HepG2 (cell line): ENCODE measurements at regions not wholly inside any gene's neighbourhood (a gene's known extent, or its start where the extent isn't known, plus 50 kb on each side); places are given as distances from the start of the nearest gene placed in this dataset.

Experiments used
- ATAC-seq: fragments of 200-7000 bp; cut with Tn5 transposase; 3 replicates; pipeline ENCODE4 v1.9.1; 2020; ENCODE audit warnings: mild to moderate bottlenecking, moderate library complexity
- BruUV-seq: library from RNA; stranded (reverse); fragments of 400-500 nt; replicated peaks from 2 replicates; lab custom pipeline; 2021; lab: Mats Ljungman, UMichigan
- CTCF ChIA-PET: fragments of 300-600 bp; formaldehyde crosslinking; extraction: SDS; loops from one replicate; lab custom pipeline; 2021; ENCODE audit warnings: low total read pairs, inconsistent platforms, low intra/inter-chr PET ratio; lab: Yijun Ruan, JAX
- POLR2A ChIA-PET: fragments of 350-600 bp; sonication (Branson Sonifier 250); formaldehyde crosslinking; loops from one replicate; lab custom pipeline; 2020; ENCODE audit warnings: antibody characterized with exemption, inconsistent platforms; lab: Yijun Ruan, JAX
- DNase-seq: peaks from one replicate; pipeline ENCODE4 v3.0.0-alpha.2; 2015; ENCODE audit warnings: low spot score
- FAIRE-seq: peaks from 3 replicates; lab custom pipeline; 2011; peaks lifted over from hg19 to GRCh38; lab: Jason Lieb, UNC
- H2AFZ ChIP-seq: one replicate; pipeline ENCODE4 v1.6.1; 2011; ENCODE audit warnings: low read length, inconsistent platforms
- H3K27ac ChIP-seq: fragments of 300-600 bp; 3 replicates; pipeline ENCODE4 v1.8.0; 2011; ENCODE audit warnings: mixed run types, mild to moderate bottlenecking, mixed read lengths, low read length, inconsistent platforms; ENCODE audit not compliant: insufficient read depth; ENCODE audit errors: extremely low read length
- H3K27me3 ChIP-seq, 2 experiments: fragments of 200-600 bp in 1 of 2; 2 replicates in 1 of 2; 3 replicates in 1 of 2; pipeline versions ENCODE4 v1.6.0 to v1.8.0; 2011; ENCODE audit warnings: low read length in 2 of 2, mild to moderate bottlenecking in 2 of 2, moderate library complexity in 2 of 2, inconsistent platforms in 1 of 2; ENCODE audit not compliant: insufficient read depth in 2 of 2, control insufficient read depth in 1 of 2
- H3K36me3 ChIP-seq, 2 experiments: fragments of 200-600 bp in 1 of 2; replicated peaks in 1 of 2; 2 replicates in 1 of 2; 3 replicates in 1 of 2; pipeline versions ENCODE4 v1.5.1 to v1.8.0; 2011; ENCODE audit warnings: low read length in 2 of 2, inconsistent platforms in 1 of 2; ENCODE audit not compliant: insufficient read depth in 2 of 2, control insufficient read depth in 1 of 2
- H3K4me1 ChIP-seq: 2 replicates; pipeline ENCODE4 v1.5.1; 2012; ENCODE audit warnings: low read length, inconsistent platforms; ENCODE audit not compliant: insufficient read depth
- H3K4me2 ChIP-seq: 2 replicates; pipeline ENCODE4 v1.6.0; 2011; ENCODE audit warnings: low read depth, low read length, inconsistent platforms
- H3K4me3 ChIP-seq, 3 experiments: fragments of 200-600 bp in 1 of 3; sonication (generic), shearing (Covaris generic) in 1 of 3; replicated peaks in 1 of 3; 2 replicates each; pipeline ENCODE4 v1.5.1; 2011 to 2016; ENCODE audit warnings: low read length in 3 of 3, inconsistent platforms in 2 of 3, low read depth in 2 of 3, mild to moderate bottlenecking in 2 of 3, control low read depth in 1 of 3, mixed read lengths in 1 of 3; ENCODE audit not compliant: insufficient read depth in 1 of 3
- H3K79me2 ChIP-seq: one replicate; pipeline ENCODE4 v1.6.1; 2011; ENCODE audit warnings: low read length, inconsistent platforms; ENCODE audit not compliant: insufficient read depth
- H3K9ac ChIP-seq: 2 replicates; pipeline ENCODE4 v1.6.0; 2011; ENCODE audit warnings: mild to moderate bottlenecking, low read depth, low read length, inconsistent platforms; ENCODE audit not compliant: insufficient read depth
- H3K9me3 ChIP-seq: 2 replicates; pipeline ENCODE4 v1.5.1; 2012; ENCODE audit warnings: mild to moderate bottlenecking, low read length
- H4K20me1 ChIP-seq: 2 replicates; pipeline ENCODE4 v1.6.0; 2011; ENCODE audit warnings: inconsistent platforms, mild to moderate bottlenecking, low read length, moderate library complexity; ENCODE audit not compliant: insufficient read depth
- ZBTB26 ChIP-seq: IDR thresholded peaks from 2 replicates; pipeline ENCODE4 v1.6.1; 2016; ENCODE audit warnings: missing compliant biosample characterization, missing genetic modification reagents, borderline replicate concordance
- ZFP41 ChIP-seq: sonication (generic); formaldehyde crosslinking; IDR thresholded peaks from 2 replicates; pipeline ENCODE4 v1.4.0; 2020; ENCODE audit warnings: mild to moderate bottlenecking, missing genetic modification reagents, borderline replicate concordance
- ZNF552 ChIP-seq: sonication (generic); formaldehyde crosslinking; IDR thresholded peaks from 2 replicates; pipeline ENCODE4 v1.9.0; 2022; ENCODE audit warnings: missing genetic modification reagents, mild to moderate bottlenecking, borderline replicate concordance
- ZSCAN9 ChIP-seq: IDR thresholded peaks from 2 replicates; pipeline ENCODE4 v1.6.1; 2016; ENCODE audit warnings: borderline replicate concordance
- WGBS: methylation state at CpG from one replicate; pipeline ENCODE4 v1.1.6; 2017; ENCODE audit warnings: low lambda C conversion rate; 5-methylcytosine and 5-hydroxymethylcytosine counted together
- in situ Hi-C: cut with HindIII; loops from 2 replicates; pipeline ENCODE4 v1.10.0; 2017; ENCODE audit warnings: low pct_unique_long_range_greater_than_20kb; ENCODE audit not compliant: extremely low pct_ligation_motif_present
- intact Hi-C: fragments of 100-400 bp; cut with micrococcal nuclease; formaldehyde crosslinking; loops from one replicate; pipeline ENCODE4 v1.10.0; 2022; ENCODE audit not compliant: unreplicated experiment
- TF ChIP-seq, protein P1 (sequence below): sonication (generic); formaldehyde crosslinking; IDR thresholded peaks from 2 replicates; pipeline ENCODE4 v1.9.0; 2022; ENCODE audit warnings: missing genetic modification reagents, mild to moderate bottlenecking, borderline replicate concordance

- intact Hi-C loops (no loop called here), in situ Hi-C loops (no loop called here)
- no peak for DNase-seq
- Histone ChIP-seq H3K4me2 (no peak overlapping the region), H3K9me3 (peaks cover 89% of the 10 kb centered on the region), H3K27me3 (no peaks in the 10 kb centered on the region), H3K4me1 (no peaks in the 10 kb centered on the region), H3K27ac (no peak overlapping the region), H3K79me2 (no peaks in the 10 kb centered on the region), H3K36me3 (no peaks in the 10 kb centered on the region), H4K20me1 (no peaks in the 10 kb centered on the region), H2AFZ (no peak overlapping the region), H3K4me3 (no peak overlapping the region), H3K9ac (no peak overlapping the region)
- WGBS, result 1% methylated on average over 2 of the region's 2 CpGs
- POLR2A ChIA-PET, result no interaction called here
- FAIRE-seq, result no peak
- CTCF ChIA-PET, result no interaction called here
- no peak for ATAC-seq
- TF ChIP-seq ZNF552 (CRISPR knock-in tag) (no peak), ZSCAN9 (CRISPR knock-in tag) (no peak), ZBTB26 (CRISPR knock-in tag) (no peak)
- TF ChIP-seq, protein P1, sequence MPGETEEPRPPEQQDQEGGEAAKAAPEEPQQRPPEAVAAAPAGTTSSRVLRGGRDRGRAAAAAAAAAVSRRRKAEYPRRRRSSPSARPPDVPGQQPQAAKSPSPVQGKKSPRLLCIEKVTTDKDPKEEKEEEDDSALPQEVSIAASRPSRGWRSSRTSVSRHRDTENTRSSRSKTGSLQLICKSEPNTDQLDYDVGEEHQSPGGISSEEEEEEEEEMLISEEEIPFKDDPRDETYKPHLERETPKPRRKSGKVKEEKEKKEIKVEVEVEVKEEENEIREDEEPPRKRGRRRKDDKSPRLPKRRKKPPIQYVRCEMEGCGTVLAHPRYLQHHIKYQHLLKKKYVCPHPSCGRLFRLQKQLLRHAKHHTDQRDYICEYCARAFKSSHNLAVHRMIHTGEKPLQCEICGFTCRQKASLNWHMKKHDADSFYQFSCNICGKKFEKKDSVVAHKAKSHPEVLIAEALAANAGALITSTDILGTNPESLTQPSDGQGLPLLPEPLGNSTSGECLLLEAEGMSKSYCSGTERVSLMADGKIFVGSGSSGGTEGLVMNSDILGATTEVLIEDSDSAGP (CRISPR knock-in tag), result no peak
- BruUV-seq, result no TSS peak
These were observed 470.1 kb upstream of the NOVA1 start for GRCh38 chr14:27067961-27068360.

DNA sequence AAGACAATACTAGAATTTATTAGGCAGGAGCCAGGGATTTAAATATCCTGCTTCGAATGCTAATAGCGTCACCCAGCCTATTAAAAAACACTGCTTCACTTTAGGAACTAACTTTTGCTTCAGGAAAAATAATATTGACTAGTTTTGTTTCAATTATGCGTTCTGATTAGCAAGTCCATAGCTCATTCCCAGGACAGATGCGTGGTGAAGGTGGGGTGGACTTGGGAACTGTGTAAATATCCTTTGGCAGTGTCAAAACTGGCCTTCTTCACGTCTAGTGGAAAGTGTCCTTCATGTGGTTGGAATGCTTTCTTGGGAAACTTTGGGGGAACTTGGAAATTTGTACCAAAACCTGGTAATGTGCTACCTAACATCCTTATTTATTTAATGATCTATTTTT lies 474.8 kb upstream of the NOVA1 start:
- intact Hi-C loops (no loop called here), in situ Hi-C loops (no loop called here)
- ChIA-PET POLR2A (no interaction called here), CTCF (no interaction called here)
- H3K27ac ChIP-seq, result no peak overlapping the region
- H3K36me3 ChIP-seq, result no peaks in the 10 kb centered on the region
- H3K9me3 ChIP-seq, result peaks cover 91% of the 10 kb centered on the region
- H3K4me2 ChIP-seq, result no peak overlapping the region
- H3K79me2 ChIP-seq, result no peaks in the 10 kb centered on the region
- TF ChIP-seq ZFP41, result no peak
- H3K27me3 ChIP-seq, result no peaks in the 10 kb centered on the region
- H2AFZ ChIP-seq, result no peak overlapping the region
- no TSS peak for BruUV-seq
- DNase-seq, result no peak
- WGBS, result under 1% methylated on average over 5 of the region's 5 CpGs
- no peak for FAIRE-seq
- no peaks in the 10 kb centered on the region for H3K4me1 ChIP-seq
- no peak for ATAC-seq
- no peak overlapping the region for H3K9ac ChIP-seq
- no peak overlapping the region for H3K4me3 ChIP-seq
- no peaks in the 10 kb centered on the region for H4K20me1 ChIP-seq
